GM21515 (cell line): ENCODE measurements at regions not wholly inside any gene's neighbourhood (a gene's known extent, or its start where the extent isn't known, plus 50 kb on each side); places are given as distances from the start of the nearest gene placed in this dataset.
"Not testable (repeated sequence)": the region's sequence is repeated elsewhere in the genome, so short reads cannot be mapped to it uniquely, and the experiment has no call there.

Experiments
- ATAC-seq: cut with Tn5 transposase; IDR thresholded peaks from one replicate; pipeline ENCODE4 v1.9.1; 2021; ENCODE audit not compliant: unreplicated experiment

- ATAC-seq = no peak
Observed at GRCh38 chr3:140752499-140752898, 74.6 kb downstream of the TRIM42 start.

DNA sequence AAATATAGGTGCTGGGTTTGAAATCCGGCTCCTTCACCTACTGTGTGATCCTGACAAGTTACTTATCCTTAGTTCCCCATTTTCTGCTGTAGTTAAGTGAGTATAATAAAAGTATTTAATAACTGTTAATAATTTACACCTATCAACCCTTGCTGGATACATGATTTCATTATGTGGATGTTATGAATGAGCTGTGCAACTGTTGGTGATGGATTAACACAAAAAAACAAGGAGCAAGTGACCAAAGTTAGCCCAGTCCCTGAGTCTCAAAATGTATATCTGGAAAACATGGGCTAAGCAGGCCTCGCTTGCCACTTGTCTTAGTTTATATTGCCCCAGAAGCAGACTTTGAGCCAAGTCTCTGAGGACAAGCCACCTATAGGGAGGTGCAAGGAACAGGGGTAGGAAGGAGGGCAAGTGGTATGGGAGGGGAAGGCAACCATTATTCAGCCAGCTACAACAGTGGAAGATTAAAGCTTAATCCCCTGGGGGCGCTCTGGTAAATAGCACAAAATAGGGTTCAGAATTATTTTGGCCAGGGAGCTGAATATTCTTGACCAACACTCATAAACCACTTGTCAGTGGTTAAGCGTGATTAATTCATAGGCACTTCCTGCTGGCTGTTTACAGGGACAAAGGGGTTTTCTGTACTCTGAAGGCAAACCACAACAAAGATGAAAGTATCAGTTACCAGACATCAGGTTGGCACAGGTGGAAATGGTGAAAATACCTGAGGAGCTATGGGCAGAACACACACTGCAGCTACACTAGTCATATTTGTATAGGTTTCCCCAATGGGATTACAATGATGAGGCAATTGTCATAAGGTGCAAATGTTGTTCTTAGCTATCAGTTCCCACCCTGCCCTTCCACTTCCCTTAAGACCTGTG lies 76.2 kb downstream of the TRIM42 start:
- ATAC-seq = peak; percentile 43

GRCh38 chr3:140754936-140755335 lies 77.1 kb downstream of the TRIM42 start:
- ATAC-seq = no peak

- peak; percentile 80 for ATAC-seq
Observed at GRCh38 chr3:140756240-140757016, 78.6 kb downstream of the TRIM42 start.

- no peak for ATAC-seq
Observed at GRCh38 chr3:140758791-140759444, 81.1 kb downstream of the TRIM42 start.

GRCh38 chr3:140760324-140761075 lies 82.6 kb downstream of the TRIM42 start:
- no peak for ATAC-seq

- ATAC-seq = no peak
Observed at GRCh38 chr3:140761076-140761639, 83.3 kb downstream of the TRIM42 start.

DNA sequence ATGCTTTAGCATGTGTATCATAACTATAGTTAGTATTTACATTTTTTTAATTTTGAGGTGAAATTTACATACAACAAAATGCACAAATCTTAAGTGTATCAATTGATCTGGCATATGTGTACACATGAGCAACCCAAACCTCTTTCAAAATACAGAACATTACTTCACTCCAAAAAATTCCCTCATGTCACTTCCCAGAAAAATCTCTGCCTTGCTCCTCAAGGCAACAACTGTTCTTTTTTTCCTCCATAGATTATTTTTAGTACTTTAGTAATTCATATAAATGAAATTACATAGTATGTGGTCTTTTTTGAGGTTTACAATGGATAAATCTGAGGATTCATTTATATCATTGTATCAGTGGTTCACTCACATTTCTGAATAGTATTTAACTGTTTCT lies 84.9 kb downstream of the TRIM42 start:
- ATAC-seq = no peak

GRCh38 chr3:140763532-140763931 lies 85.7 kb downstream of the TRIM42 start:
- no peak for ATAC-seq

DNA sequence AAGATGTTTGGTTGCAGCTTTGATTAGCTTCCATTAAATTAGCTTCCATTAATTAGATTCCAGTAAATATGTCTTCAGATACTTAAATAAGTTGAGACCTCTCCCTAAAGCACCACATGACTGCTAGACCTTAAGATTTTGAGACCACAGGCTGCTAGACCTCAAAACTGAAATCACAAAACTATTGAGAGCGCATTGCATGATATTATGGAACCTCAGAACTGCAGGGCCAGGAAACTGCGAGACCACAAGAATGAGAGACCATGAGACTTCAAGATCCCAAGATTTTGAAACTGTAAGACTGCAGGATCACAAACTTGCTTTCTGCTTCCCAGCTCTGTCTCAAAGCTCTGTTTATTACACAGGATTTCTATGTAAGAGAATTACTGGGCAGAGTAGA lies 87.4 kb downstream of the TRIM42 start:
- ATAC-seq = no peak

DNA sequence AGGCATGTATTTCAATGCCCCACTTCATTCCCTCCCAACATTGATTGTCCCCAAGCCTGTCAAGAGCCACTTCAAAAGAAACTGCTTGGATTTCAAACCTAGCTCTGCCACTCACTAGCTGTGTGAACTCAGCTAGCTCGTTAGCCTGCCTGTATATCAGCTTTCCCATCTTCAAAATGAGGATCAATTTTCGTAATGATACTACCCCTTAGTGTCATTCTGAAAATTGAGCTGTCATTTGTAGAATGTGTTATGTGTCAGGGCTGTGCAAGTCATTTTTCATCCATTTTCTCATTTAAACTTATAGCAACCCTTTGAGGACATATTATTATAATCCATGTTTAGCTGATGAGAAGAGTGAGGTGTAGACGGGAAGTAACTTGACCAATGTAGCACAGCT lies 88.6 kb downstream of the TRIM42 start:
- no peak for ATAC-seq

DNA sequence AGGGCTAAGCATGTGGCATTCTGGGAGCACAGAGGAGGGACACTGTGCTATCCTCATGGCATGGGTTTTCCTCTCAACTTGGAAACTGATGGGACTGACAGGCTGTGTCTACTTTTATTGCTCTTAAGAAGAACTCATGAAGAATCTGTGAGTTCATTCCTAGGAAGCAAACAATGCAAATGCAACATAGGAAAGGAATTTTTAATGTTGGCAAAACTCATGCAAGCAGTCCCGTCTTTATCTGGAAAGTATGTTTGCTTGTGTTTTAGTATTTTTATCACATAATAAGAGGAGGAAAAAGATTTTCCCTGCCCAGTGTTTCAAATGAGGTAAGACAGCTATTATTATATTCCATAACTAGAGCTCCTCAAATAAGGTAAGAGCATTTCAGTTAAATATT lies 89.7 kb downstream of the TRIM42 start:
- no peak for ATAC-seq

GRCh38 chr3:140768941-140769340 lies 91.1 kb downstream of the TRIM42 start:
- no peak for ATAC-seq

GRCh38 chr3:140769951-140770350 lies 92.1 kb downstream of the TRIM42 start:
- no peak for ATAC-seq

DNA sequence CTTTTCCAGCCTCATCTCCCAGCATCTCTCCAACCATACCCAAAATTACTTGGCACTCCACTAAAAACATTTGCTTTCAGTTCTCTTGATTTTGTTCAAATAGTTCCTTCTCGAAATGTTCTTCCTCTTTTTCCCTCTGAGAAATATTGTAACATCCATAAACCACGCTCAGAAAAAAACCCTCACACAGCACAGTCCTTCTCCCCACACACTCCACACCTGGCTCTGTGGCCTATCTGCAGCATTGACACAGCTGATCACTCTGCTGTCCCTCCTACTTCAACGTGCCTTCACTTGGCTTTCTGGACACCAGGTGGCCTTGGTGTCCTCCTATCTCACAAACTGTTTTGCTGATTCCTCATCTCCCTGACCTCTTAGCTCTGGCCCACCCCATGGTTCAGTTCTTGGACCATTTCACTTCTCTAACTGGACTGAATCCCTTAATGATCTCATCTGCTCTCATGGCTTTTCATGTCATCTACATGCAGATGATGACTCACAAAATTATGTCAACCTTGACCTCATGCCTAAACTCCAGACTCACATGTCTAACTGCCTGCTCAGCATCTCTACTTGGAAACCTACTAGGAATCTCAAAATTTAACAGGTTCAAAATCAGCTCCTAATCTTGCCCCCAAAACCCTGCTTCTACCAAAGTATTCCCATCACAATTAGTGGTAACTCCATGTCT lies 93.3 kb downstream of the TRIM42 start:
- ATAC-seq = no peak

DNA sequence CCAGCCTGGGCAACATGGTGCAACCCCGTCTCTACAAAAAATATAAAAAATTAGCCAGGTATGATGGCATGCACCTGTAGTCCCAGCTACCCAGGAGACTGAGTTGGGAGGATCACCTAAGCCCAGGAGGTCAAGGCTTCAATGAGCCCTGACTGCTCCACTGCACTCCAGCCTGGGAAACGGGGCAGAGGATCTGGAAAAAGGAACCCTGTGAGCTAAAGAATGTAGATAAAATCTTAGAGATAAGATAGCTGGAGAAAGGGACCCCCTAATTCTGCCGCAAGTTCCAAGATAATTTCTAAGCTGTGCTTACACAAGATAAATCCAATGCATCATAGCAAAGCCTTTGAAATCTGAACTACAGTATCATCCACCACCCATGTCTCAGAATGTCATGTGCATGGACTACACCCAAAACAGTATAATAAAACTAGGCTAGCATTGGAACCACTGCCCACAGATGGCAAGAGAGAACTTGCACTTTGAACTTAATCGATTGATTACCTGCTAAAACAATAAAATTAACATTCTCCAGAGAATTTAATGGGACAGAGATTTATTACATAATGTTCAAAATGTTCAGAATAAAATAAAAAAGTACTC lies 99.9 kb downstream of the TRIM42 start:
- ATAC-seq = no peak

- no peak for ATAC-seq
Observed at GRCh38 chr3:140791368-140791767, 113.5 kb downstream of the TRIM42 start.

DNA sequence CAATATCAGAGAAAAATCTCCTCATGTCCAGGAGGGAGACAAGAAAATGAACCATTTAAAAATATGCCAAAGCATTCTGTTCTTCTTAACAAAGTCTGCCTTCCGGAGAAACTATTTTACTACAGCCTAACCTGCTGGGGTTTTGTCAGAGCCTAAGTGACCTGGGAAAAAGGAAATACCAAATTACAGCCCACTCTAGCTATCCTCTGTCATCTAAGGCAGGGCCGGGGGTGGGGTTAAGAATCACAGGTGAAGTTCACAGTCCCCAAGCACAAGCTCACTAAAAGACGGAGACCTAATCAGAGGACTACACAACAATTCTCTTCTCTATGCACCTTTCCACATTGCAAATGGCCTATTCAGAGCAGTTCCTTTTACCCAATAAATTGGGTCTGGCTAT lies 116.6 kb downstream of the TRIM42 start:
- ATAC-seq = no peak

GRCh38 chr3:140802898-140803297 lies 125.0 kb downstream of the TRIM42 start:
- not testable (repeated sequence) for ATAC-seq

DNA sequence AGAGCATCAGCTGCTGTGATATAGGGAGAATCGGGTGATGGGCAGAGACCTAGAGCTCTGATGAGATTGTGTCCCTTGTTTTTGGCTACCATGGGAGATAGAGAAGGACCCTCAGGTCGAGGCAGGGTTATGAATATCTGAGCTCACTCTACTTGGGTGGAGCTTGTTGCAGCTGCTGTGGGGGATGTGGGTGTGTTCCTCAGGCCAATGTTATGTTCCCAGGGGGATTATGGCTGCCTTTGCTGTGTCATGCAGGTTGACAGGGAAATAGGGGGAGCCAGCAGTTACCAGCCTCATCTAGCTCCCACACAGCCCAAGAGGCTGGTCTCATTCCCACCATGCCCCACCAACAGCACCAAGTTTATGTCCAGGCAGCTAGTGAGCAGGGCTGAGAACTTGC lies 131.5 kb downstream of the TRIM42 start:
- no peak for ATAC-seq
